Peyer's patch (tissue), 4 donors: ENCODE measurements at regions not wholly inside any gene's neighbourhood (a gene's known extent, or its start where the extent isn't known, plus 50 kb on each side); places are given as distances from the start of the nearest gene placed in this dataset.

Experiments
- CTCF ChIP-seq, 6 experiments: fragments of 450-650 bp in 4 of 6; fragments of 200-600 bp in 2 of 6; sonication (generic) in 1 of 6; IDR thresholded peaks; one replicate each; pipeline ENCODE4 v1.5.1; 2017 to 2019; ENCODE audit warnings: antibody characterized with exemption in 6 of 6, mild to moderate bottlenecking in 3 of 6, moderate library complexity in 1 of 6
- POLR2A ChIP-seq, 2 donors: fragments of 450-650 bp; IDR thresholded peaks; one replicate each; pipeline ENCODE4 v1.5.1; 2017; ENCODE audit warnings: antibody characterized with exemption in 2 of 2, mild to moderate bottlenecking in 2 of 2, moderate library complexity in 2 of 2

- TF ChIP-seq CTCF (IDR thresholded peaks at IDR 0.05) (no peak), POLR2A (IDR thresholded peaks at IDR 0.05) (no peak)
Measured at GRCh38 chr5:103374473-103374963, 116.0 kb downstream of the MACIR start.
